HG03571 (cell line): ENCODE measurements at regions not wholly inside any gene's neighbourhood (a gene's known extent, or its start where the extent isn't known, plus 50 kb on each side); places are given as distances from the start of the nearest gene placed in this dataset.
"Not testable (repeated sequence)": the region's sequence is repeated elsewhere in the genome, so short reads cannot be mapped to it uniquely, and the experiment has no call there.

Experiments
- ATAC-seq: cut with Tn5 transposase; IDR thresholded peaks from one replicate; pipeline ENCODE4 v1.9.1; 2021; ENCODE audit not compliant: unreplicated experiment

GRCh38 chr12:73009138-73009834, 737.1 kb downstream of the TRHDE start:
- not testable (repeated sequence) for ATAC-seq

- ATAC-seq, result no peak
Measured at GRCh38 chr12:73017981-73018380, 745.8 kb downstream of the TRHDE start.

- ATAC-seq, result no peak
Measured at GRCh38 chr12:73053893-73054292, 781.7 kb downstream of the TRHDE start.

- ATAC-seq, result no peak
Measured at GRCh38 chr12:73057428-73057827, 785.3 kb downstream of the TRHDE start.

GRCh38 chr12:73065913-73066312, 793.7 kb downstream of the TRHDE start:
- no peak for ATAC-seq

GRCh38 chr12:73067616-73068015, 795.4 kb downstream of the TRHDE start:
- ATAC-seq, result no peak

GRCh38 chr12:73072214-73072613, 800.0 kb downstream of the TRHDE start:
- ATAC-seq, result no peak

GRCh38 chr12:73076760-73077159, 804.6 kb downstream of the TRHDE start:
- no peak for ATAC-seq

- no peak for ATAC-seq
Measured at GRCh38 chr12:73083736-73084135, 811.6 kb downstream of the TRHDE start.

GRCh38 chr12:73106296-73106695, 834.1 kb downstream of the TRHDE start:
- ATAC-seq, result no peak

GRCh38 chr12:73106896-73107295, 834.7 kb downstream of the TRHDE start:
- no peak for ATAC-seq

GRCh38 chr12:73110816-73111215, 838.6 kb downstream of the TRHDE start:
- ATAC-seq, result no peak

- ATAC-seq, result no peak
Measured at GRCh38 chr12:73112035-73112816, 840.1 kb downstream of the TRHDE start.

GRCh38 chr12:73124480-73124879, 852.3 kb downstream of the TRHDE start:
- no peak for ATAC-seq

- ATAC-seq, result no peak
Measured at GRCh38 chr12:73125148-73125547, 853.0 kb downstream of the TRHDE start.

- ATAC-seq, result no peak
Measured at GRCh38 chr12:73136386-73136785, 864.2 kb downstream of the TRHDE start.

- ATAC-seq, result not testable (repeated sequence)
Measured at GRCh38 chr12:73139642-73140041, 867.5 kb downstream of the TRHDE start.

- ATAC-seq, result no peak
Measured at GRCh38 chr12:73158341-73158740, 886.2 kb downstream of the TRHDE start.

- no peak for ATAC-seq
Measured at GRCh38 chr12:73159954-73160353, 887.8 kb downstream of the TRHDE start.

GRCh38 chr12:73161970-73162369, 889.8 kb downstream of the TRHDE start:
- no peak for ATAC-seq

- ATAC-seq, result no peak
Measured at GRCh38 chr12:73180734-73181133, 908.6 kb downstream of the TRHDE start.

- ATAC-seq, result no peak
Measured at GRCh38 chr12:73181244-73181643, 909.1 kb downstream of the TRHDE start.
